GM21825 (cell line): ENCODE measurements at regions not wholly inside any gene's neighbourhood (a gene's known extent, or its start where the extent isn't known, plus 50 kb on each side); places are given as distances from the start of the nearest gene placed in this dataset.

Experiments used
- ATAC-seq: cut with Tn5 transposase; IDR thresholded peaks from one replicate; pipeline ENCODE4 v1.9.1; 2021; ENCODE audit warnings: mild to moderate bottlenecking, moderate library complexity; ENCODE audit not compliant: unreplicated experiment

DNA sequence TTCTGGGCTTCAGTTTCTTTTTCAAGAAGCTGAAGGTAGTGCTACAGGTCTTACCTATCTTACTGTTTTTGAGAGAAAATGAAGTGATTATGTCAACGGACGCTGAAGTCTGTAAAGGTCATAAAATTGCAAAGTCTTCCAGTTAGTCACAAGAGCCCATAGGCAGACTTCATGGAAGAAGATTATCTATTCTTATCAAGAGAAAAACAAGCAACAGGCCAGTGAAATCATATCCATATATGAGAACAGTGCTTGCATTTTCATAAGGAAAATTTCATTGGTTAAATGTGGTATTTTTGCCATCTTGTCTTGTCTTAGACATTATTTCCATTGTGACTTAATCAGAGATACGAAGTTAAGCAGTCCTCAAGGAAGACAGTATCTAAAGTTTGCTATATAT, 412.7 kb upstream of the SEL1L start:
- no peak for ATAC-seq

DNA sequence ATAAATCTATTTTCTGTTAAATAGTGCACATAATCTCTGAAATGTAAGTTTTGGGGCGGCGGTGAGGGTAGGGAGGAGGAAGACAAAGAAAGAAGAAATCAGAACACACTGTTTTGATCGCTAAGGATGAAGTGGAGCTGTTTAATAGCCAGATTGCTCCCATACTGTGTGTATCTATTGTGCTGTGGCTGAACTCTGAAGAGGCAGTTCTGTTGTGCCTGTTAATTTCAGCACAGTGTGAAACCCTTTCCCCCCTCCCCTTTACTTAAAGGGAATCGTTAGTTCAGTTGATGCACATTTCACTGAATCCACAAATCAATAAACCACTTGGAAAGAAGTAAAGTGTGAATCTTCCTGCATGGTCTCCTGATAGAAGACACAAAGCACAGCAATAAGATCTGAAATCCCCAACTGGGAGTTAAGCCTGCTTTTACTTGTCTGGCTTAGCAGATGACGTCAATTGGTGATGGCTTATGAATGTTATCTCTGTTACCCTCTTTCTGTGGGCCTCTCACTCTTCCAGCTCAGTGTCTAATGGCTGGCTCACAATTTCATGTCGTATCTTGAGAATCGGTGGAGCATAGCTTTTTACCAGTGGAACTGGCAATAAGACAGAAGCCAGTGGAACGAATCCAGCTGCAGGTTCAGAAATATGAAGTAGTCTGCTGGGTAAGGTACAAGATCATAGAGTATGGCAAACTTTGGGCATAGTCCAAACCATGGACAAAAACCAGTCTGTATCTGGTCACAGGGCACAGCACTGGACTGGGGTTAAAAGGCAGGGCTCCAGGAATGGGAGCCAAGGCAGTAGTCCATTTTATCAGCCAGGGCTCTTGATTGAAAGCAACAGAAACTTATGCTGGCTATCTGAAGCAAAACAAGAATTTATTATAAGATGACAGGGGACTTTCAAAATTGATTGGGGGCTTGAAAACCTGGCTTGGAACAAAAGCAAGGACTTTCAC, 413.5 kb upstream of the SEL1L start:
- no peak for ATAC-seq

DNA sequence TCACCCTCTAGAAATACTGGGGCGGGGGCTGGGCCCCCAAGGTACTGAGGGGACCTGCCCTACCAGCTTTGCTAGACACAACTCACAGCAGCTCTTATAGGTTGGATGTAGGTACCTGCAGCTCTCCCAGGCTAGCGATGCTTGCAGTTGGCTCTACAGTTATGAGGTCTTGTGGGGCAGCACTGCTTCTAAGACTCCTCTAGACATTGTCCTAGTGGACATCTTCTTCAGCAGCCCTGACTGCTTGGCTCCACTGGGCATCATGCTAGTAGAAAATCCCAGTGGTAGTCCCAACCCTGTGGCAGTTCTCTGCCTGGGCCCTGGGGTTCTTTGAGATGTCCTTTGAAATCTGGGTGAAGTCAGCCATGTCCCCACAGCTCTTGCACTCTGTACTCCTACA, 419.3 kb upstream of the SEL1L start:
- ATAC-seq: no peak

DNA sequence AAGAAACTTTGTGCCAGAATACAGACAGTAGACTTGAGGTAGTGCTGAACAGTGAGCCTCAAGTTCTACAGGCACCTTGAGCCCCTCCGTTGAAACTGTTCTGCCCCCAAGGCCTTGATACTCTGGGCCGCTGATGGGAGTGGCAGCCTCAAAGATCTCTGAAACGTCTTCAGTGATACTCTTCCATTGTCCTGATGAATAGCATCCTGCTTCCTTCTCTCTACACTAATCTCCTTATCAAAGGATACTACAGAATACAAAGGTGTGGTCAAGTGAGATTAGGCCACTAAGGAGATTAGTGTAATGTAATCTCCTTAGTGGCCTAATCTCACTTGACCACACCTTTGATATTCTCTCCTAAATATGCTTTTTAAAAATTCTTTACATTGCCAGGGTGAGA, 419.8 kb upstream of the SEL1L start:
- ATAC-seq: no peak

DNA sequence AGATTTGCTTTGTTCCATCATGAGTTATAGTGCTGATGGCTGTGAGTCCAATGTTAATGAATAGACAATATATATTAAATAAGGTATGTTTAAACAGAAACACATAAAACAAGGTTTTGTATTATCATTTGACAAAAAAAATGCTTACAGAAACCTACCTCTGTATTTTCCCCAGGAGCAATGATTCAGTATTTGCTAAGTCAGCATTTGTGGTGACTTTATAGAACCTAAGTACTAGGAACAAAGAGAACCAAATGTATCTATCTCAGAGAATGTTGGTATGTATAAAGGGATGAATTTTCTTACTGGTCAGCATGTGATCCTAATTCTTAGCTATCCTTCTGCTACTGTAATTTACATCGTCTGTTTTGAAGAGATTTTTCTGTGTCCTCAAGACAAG, 421.5 kb upstream of the SEL1L start:
- ATAC-seq: no peak

DNA sequence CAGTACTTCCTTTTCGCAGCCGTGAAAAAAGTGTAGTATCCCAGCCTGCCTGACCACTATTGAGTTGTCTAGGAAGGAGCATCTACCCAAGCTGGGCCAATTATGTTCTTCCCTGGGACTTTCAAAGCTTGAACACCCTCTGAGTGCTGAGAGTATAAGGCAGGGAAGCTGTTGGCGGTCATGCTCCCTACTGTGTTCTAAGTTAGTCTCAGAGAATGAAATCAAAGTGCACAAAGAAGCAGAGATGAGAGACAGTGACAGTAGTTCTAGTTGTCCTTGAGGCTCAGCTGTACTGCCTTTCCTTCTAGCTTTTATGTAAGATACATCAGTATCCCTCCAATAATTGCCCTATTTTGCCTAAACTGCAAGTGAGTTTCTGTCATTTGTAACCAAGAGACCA, 427.1 kb upstream of the SEL1L start:
- ATAC-seq: no peak

DNA sequence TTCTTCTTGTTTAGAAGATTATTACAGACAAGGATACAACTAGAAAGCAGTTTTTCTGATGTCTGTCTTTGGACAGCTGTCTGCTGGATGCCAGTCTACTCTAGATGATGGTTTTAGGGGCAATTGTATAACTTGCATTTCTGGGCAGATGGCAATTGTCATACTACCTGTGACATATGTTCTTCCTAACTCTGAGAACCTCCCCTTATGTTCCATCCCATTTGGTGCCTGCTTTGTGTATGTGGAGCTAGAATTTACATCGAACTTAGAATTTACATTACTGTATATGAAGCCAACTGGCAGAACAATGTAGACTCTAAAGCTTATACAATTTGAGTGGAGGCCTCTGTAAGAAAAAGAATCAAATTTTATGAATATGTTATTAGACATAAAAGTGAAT, 430.2 kb upstream of the SEL1L start:
- ATAC-seq: no peak

DNA sequence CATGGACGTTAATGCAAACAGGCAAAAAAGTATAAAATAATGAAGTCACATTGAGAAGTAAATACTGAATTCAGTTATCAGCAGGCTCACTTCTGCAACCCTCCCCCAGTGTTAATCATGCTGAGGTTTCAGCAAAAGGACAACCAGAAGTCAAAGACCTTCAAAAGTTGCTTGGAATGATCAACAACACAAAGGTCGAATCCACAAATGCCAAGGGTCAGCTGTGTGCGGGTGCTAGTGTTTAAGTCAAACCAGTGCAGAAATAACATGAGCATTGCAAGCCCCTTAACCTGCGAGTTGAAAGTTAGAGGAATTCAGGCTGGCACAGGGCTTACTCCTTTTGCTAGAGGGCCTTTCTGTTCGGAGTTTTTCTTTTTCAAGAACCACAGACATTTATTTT, 436.7 kb upstream of the SEL1L start:
- ATAC-seq: no peak

DNA sequence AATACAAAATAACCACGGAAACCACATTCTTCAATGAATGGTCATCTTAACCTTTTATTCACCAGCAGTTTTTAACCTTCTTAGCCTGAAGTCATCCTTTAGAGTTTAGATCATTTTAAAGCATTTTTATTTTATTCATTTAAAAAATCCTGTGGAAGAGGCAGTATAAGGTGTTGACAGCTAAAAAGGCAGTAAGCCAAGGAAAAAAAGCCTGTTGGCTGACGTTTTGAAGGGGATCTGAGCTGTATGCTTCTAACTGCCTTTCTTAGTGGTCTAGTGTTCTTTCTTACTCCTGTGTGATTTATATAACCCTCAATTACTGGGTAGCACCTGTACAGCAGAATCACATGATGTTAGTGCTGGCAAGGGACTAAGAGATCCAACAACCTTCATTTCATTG, 438.3 kb upstream of the SEL1L start:
- ATAC-seq: no peak

DNA sequence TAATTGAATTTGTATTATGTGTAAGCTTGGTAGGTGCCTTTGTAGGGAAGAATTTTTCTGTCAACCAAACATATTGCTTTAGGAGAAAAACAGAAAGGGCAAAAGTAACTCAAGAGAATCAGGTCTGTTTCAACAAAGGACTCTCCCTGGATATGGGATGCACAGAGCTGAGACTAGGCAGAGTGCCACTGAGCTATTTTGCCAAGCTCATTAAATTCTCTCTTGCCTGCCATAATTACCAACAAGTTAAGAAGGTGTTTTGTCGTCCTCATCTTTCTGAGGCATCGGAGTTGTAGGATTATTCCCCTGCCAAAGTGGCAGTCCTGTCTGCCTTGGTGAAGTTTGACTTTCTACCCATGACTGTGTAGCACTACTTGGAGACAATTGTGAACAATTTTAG, 438.9 kb upstream of the SEL1L start:
- ATAC-seq: no peak

DNA sequence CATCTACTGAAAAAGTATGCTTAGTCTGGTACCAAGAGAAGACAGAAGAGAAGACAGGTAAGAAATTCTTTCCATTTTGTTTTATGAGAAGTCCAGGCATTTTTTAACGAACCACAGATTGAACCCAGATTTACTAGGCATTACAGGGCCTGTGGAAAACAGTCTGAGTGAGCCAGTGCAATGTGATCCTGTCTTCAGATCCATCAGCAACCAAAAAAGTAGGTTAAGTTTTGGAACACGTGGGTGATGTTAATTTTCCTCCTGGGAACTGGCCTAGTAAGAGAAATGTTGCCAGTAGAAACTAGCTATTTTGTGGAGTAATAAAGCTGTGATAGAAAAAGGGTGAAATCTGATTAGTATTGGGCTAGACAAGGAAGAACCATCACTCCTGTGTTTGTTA, 440.9 kb upstream of the SEL1L start:
- ATAC-seq: no peak

DNA sequence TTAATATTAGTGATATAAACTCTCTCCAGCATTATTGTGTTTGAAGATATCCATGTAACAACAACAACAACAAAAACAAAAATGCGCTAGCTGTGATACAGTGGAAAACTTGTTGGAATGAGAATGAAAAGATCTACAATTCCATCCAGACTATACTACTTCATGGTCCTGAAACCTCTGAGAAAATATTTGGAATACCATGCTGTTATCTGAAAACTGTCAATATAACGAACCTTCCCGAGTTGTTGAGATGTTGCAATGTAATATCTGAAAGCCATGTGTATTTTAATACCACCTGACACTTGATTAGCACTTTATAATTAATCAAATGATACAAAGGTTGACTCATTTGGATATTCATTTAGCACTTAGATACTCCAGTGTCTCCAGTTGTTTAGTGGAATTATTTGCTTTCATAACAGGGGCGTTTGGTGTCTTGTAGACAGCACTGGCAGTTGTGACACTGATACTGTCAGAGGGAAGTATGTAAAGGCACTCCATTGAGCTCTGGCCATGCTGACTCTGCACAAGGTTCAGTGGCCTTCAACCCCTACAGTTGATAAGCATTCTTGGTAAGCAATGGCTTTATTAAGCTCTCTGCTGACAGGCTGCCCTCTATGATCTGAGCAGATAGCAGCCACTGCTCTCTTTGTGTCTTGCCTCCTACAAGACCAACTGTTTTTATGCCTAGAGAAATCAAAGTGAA, 447.1 kb upstream of the SEL1L start:
- no peak for ATAC-seq

DNA sequence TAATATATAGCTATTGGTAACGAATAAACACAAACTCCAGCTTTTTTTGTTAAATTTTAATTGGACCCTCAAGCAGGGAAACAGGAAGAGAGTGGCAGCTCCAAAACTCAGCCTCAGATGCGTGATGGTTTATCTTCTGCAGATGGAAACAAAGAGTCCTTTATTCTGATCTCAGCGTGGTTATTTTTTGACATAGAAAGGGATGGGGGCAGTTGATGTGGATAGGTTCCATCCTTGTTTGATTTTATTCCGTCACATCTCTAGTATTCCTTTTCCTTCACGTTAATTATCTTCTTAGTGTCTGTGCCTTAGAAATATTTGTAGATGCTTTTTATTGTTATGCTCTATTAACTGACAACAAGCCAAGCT, 447.6 kb upstream of the SEL1L start:
- no peak for ATAC-seq

DNA sequence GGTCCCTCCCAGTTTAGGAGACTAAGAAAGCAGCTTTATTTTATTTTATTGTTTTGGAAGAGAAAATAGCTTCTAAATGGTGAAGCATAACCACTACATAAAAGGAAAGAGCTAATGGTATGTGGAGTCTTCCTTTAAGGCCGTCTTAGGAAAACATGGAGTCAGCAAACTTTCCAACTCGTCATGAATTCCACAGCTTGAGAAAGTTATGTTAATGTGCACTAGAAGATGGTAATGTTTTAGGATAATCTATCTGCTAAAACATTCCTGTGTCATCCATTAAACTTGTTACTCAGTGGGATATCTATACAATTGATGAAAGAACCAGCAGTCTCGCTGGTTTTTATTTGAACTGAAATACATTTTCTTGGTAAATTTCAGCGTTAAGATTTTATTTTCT, 448.4 kb upstream of the SEL1L start:
- no peak for ATAC-seq

DNA sequence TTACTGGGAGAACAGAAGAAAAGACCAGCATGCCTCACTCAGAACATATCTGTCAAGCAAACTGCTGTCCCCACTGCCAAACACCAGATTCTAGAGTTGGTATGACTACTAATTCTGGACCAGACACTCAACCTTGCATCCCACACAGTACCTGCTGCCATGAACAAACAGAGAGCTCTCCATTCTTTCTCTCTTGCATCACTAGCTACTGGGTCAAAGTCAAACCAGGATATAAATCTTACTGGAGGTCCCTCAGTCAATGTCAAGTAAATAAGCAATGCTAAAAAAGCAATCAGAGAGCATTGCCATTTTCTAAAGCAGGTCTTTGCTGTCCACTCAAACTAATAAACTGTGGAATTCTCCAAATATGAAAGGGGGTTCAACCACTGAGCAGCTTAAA, 452.4 kb upstream of the SEL1L start:
- ATAC-seq: no peak

DNA sequence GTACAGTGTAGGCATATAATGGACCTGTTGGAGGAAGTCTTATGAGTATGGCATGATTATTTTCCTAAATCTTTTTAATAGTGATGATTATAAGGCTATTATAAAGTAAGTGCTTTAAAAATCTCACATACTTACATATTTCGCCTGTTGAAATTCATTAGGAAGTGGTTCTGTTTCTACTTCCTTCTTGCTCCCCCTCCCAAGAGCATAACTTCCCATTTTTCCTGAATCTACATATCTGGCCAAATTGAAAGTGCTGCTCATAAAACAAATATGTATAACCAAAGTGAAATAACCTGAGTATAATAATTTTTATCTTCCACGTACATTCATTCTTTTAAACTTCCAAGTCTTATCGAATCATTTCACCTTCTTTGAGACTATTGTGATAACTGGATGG, 455.6 kb upstream of the SEL1L start:
- ATAC-seq: no peak

DNA sequence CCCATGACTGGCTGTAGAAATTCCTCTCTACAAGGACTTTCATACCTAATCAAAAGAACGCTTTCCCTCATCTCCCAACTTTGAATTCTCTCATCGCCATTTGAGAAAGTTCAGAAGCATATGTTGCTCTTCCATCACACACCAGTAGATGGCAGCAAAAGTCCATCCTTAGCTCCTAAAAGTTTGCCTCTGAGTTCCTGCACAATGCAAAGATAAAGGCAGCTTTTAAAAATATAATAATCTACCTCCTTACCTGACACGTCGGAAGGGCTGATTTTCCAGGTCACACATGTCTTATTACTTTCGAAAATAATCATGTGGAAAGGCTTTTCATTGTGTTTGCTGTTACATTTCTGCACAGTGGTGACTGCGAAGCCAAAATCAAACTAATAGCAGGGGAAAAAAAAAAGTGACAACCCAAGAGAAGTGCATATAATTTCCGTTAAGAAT, 456.7 kb upstream of the SEL1L start:
- no peak for ATAC-seq

DNA sequence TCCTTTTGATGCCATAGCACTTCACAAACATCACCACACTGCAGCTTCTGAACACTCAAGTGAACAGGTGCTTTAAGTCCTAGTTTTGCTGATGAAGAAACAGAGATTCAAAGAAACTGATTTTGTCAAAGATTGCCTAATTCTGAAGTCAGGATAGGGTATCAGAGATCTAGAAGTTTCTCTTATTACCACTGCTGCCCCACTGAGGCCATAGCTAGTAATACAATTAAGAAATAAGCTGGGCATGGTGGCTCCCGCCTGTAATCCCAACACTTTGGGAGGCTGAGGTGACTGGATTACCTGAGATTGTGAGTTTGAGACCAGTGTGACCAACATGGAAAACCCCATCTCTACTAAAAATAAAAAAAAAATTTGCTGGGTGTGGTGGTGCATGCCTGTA, 458.3 kb upstream of the SEL1L start:
- no peak for ATAC-seq

DNA sequence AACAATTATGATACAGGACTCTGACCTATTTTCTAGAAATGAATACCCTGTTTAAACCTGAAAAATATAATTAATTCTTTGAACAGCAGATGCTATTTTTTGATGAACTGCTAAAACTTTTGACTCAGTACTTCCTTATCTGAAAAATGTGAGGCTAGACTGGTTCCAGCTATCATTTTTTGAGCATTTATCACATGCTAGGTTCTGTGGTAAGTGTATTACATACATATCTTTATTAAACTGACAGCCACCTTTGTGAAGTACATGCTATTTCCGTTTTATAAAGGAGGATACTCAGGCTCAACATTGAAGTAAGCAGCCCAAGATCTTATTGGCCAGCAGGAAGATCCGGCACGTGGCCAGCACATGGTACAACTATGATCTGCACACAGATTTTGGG, 459.8 kb upstream of the SEL1L start:
- ATAC-seq: no peak

DNA sequence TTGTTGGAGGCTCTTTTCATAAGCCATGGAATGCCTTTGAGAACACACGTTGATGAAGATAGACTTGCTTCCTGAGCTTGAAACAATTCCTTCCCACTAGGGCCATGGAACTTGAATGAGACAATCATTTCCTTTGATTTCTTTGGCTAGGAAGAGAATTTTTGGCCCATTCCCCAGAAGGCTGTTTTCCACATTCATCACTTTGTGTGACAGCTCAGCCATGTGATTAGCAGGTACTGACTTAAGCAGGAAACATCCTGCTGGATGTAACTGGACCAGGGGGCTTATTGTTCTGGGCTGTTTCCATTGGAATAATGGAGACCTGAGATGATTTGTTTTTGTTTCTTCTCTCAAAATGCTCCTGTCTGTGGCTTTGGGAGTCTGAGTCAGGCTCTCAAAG, 469.8 kb upstream of the SEL1L start:
- no peak for ATAC-seq

DNA sequence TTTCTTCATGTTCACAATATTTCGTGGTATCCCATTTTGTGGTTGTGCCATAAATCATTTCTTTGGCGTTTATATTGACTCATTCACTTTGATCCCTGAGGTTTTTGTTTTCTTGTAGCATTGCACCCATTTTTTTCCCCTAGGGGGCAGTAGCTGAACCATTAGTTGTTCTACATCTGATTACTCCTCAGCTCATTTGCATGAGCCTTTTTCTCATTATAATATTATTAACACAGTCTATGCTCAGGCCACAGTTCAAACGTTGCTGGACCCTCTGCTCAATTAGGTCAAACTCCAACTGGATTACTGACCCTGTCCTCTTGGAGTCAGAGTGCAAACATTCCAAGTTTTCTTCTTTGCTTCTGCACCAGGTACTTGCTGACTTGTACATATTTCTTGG, 475.4 kb upstream of the SEL1L start:
- no peak for ATAC-seq

DNA sequence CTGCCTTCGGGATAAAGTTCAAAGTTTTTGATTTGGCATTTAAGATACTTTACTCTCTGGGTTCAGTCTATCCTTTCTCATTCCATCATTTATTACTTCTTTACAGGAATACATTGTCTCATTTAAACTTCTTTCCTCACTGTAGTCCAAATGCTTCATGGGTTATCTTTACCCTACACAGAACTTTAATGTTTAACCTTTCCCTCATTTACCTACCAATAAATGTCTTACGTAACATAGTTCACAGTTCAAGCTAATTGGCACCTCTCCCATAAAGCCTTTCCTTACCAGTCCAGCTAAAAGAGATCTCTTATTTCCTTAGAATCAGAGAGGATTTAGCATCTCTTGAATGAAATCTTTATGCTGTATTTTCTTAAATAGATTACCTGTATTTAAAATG, 476.3 kb upstream of the SEL1L start:
- ATAC-seq: no peak
